WTC11 (cell line): ENCODE measurements at regions not wholly inside any gene's neighbourhood (a gene's known extent, or its start where the extent isn't known, plus 50 kb on each side); places are given as distances from the start of the nearest gene placed in this dataset.

Experiments used
- CREB1 ChIP-seq: sonication (generic); formaldehyde crosslinking; IDR thresholded peaks from 2 replicates; pipeline ENCODE4 v1.8.0; 2023; ENCODE audit warnings: mild to moderate bottlenecking, missing genetic modification reagents
- CREM ChIP-seq: sonication (generic); formaldehyde crosslinking; IDR thresholded peaks from 2 replicates; pipeline ENCODE4 v1.8.1; 2022; ENCODE audit warnings: mild to moderate bottlenecking, missing genetic modification reagents, moderate library complexity
- RELA ChIP-seq: sonication (generic); formaldehyde crosslinking; IDR thresholded peaks from 2 replicates; pipeline ENCODE4 v1.8.1; 2022; ENCODE audit warnings: missing genetic modification reagents, mild to moderate bottlenecking, borderline replicate concordance
- ZNF263 ChIP-seq: sonication (generic); formaldehyde crosslinking; IDR thresholded peaks from 2 replicates; pipeline ENCODE4 v1.8.1; 2022; ENCODE audit warnings: low read depth, mild to moderate bottlenecking, moderate library complexity, missing genetic modification reagents
- TF ChIP-seq, protein P1 (sequence below): sonication (generic); formaldehyde crosslinking; conservative IDR thresholded peaks from 2 replicates; pipeline ENCODE4 v1.8.1; 2022; ENCODE audit warnings: mild to moderate bottlenecking, missing genetic modification reagents
- TF ChIP-seq, protein P2 (sequence below): fragments of 200-600 bp; IDR thresholded peaks from 2 replicates; pipeline ENCODE4 v1.8.0; 2022; ENCODE audit warnings: antibody characterized with exemption
- TF ChIP-seq, protein P3 (sequence below): sonication (generic); formaldehyde crosslinking; IDR thresholded peaks from 2 replicates; pipeline ENCODE4 v1.8.0; 2022; ENCODE audit warnings: mild to moderate bottlenecking, missing genetic modification reagents
- TF ChIP-seq, protein P4 (sequence below): sonication (generic); formaldehyde crosslinking; IDR thresholded peaks from 2 replicates; pipeline ENCODE4 v1.8.1; 2022; ENCODE audit warnings: missing genetic modification reagents, borderline replicate concordance
- TF ChIP-seq, protein P5 (sequence below): sonication (generic); formaldehyde crosslinking; IDR thresholded peaks from 2 replicates; pipeline ENCODE4 v1.8.1; 2023; ENCODE audit warnings: mild to moderate bottlenecking, missing genetic modification reagents

DNA sequence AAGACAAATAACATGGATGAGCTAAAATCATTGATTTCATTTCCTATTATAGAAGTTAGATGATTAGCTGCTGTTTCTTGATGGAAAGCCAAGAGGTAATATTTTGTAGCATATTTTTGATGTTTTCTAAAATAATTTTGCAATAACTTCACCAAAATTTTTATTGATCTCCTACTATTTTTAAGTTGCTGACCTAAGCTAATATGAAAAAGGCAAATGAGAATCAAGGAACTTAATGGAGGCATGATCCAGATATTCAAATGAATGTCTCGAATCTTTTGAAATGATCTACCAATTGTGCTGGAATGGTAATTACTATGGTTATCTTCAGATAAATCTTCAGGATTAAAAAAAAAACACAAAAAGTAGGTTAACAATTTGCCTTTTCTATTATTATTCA lies 1591.4 kb upstream of the PCDH7 start:
- TF ChIP-seq, protein P1, sequence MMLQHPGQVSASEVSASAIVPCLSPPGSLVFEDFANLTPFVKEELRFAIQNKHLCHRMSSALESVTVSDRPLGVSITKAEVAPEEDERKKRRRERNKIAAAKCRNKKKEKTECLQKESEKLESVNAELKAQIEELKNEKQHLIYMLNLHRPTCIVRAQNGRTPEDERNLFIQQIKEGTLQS (CRISPR knock-in tag) = no peak
- TF ChIP-seq RELA (no peak), CREB1 (no peak), ZNF263 (CRISPR knock-in tag) (no peak), CREM (CRISPR knock-in tag) (no peak)
- TF ChIP-seq, protein P2, sequence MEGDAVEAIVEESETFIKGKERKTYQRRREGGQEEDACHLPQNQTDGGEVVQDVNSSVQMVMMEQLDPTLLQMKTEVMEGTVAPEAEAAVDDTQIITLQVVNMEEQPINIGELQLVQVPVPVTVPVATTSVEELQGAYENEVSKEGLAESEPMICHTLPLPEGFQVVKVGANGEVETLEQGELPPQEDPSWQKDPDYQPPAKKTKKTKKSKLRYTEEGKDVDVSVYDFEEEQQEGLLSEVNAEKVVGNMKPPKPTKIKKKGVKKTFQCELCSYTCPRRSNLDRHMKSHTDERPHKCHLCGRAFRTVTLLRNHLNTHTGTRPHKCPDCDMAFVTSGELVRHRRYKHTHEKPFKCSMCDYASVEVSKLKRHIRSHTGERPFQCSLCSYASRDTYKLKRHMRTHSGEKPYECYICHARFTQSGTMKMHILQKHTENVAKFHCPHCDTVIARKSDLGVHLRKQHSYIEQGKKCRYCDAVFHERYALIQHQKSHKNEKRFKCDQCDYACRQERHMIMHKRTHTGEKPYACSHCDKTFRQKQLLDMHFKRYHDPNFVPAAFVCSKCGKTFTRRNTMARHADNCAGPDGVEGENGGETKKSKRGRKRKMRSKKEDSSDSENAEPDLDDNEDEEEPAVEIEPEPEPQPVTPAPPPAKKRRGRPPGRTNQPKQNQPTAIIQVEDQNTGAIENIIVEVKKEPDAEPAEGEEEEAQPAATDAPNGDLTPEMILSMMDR = no peak
- TF ChIP-seq, protein P3, sequence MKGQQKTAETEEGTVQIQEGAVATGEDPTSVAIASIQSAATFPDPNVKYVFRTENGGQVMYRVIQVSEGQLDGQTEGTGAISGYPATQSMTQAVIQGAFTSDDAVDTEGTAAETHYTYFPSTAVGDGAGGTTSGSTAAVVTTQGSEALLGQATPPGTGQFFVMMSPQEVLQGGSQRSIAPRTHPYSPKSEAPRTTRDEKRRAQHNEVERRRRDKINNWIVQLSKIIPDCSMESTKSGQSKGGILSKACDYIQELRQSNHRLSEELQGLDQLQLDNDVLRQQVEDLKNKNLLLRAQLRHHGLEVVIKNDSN (CRISPR knock-in tag) = no peak
- TF ChIP-seq, protein P4, sequence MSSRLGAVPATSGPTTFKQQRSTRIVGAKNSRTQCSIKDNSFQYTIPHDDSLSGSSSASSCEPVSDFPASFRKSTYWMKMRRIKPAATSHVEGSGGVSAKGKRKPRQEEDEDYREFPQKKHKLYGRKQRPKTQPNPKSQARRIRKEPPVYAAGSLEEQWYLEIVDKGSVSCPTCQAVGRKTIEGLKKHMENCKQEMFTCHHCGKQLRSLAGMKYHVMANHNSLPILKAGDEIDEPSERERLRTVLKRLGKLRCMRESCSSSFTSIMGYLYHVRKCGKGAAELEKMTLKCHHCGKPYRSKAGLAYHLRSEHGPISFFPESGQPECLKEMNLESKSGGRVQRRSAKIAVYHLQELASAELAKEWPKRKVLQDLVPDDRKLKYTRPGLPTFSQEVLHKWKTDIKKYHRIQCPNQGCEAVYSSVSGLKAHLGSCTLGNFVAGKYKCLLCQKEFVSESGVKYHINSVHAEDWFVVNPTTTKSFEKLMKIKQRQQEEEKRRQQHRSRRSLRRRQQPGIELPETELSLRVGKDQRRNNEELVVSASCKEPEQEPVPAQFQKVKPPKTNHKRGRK (CRISPR knock-in tag) = no peak
- TF ChIP-seq, protein P5, sequence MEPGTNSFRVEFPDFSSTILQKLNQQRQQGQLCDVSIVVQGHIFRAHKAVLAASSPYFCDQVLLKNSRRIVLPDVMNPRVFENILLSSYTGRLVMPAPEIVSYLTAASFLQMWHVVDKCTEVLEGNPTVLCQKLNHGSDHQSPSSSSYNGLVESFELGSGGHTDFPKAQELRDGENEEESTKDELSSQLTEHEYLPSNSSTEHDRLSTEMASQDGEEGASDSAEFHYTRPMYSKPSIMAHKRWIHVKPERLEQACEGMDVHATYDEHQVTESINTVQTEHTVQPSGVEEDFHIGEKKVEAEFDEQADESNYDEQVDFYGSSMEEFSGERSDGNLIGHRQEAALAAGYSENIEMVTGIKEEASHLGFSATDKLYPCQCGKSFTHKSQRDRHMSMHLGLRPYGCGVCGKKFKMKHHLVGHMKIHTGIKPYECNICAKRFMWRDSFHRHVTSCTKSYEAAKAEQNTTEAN (CRISPR knock-in tag) = no peak
